IMR-90 (cell line): ENCODE measurements at regions not wholly inside any gene's neighbourhood (a gene's known extent, or its start where the extent isn't known, plus 50 kb on each side); places are given as distances from the start of the nearest gene placed in this dataset.

Experiments
- ATAC-seq: fragments of 200-7000 bp; cut with Tn5 transposase; 2 replicates; pipeline ENCODE4 v1.9.1; 2020; ENCODE audit warnings: low read depth, mild to moderate bottlenecking, moderate library complexity
- BruUV-seq: library from RNA; stranded (reverse); fragments of 400-500 nt; replicated peaks from 2 replicates; lab custom pipeline; 2021; lab: Mats Ljungman, UMichigan
- CTCF ChIA-PET: fragments of 300-600 bp; formaldehyde crosslinking; extraction: SDS; loops from one replicate; lab custom pipeline; 2021; ENCODE audit warnings: antibody characterized with exemption; lab: Yijun Ruan, JAX
- POLR2A ChIA-PET: fragments of 300-600 bp; sonication (Branson Sonifier 250); formaldehyde crosslinking; loops from one replicate; lab custom pipeline; 2022; ENCODE audit warnings: antibody characterized with exemption; ENCODE audit not compliant: unreplicated experiment; lab: Charles Lee
- DNase-seq: peaks from one replicate; pipeline ENCODE4 v3.0.0; 2013
- H2AFZ ChIP-seq: replicated peaks from 2 replicates; pipeline ENCODE3; 2013; ENCODE audit warnings: low read length, mild to moderate bottlenecking; ENCODE audit not compliant: poor library complexity
- H2AK5ac ChIP-seq: 2 replicates; pipeline ENCODE4 v1.6.1; 2013; ENCODE audit warnings: low read depth, low read length, inconsistent platforms
- H2AK9ac ChIP-seq: replicated peaks from 2 replicates; pipeline ENCODE3; 2013; ENCODE audit warnings: mild to moderate bottlenecking, low read depth, low read length, moderate library complexity; ENCODE audit not compliant: poor library complexity
- H2BK120ac ChIP-seq: 2 replicates; pipeline ENCODE4 v1.6.1; 2013; ENCODE audit warnings: low read depth, low read length, inconsistent platforms
- H2BK15ac ChIP-seq: 3 replicates; pipeline ENCODE4 v1.6.1; 2013; ENCODE audit warnings: low read depth, low read length, inconsistent platforms
- H2BK20ac ChIP-seq: 2 replicates; pipeline ENCODE4 v1.6.1; 2013; ENCODE audit warnings: low read depth, mild to moderate bottlenecking, inconsistent platforms, low read length, moderate library complexity
- H2BK5ac ChIP-seq: 2 replicates; pipeline ENCODE4 v1.6.1; 2013; ENCODE audit warnings: mild to moderate bottlenecking, low read depth, low read length, inconsistent platforms; ENCODE audit not compliant: poor library complexity, severe bottlenecking
- H3K14ac ChIP-seq: replicated peaks from 2 replicates; pipeline ENCODE4 v1.6.1; 2013; ENCODE audit warnings: low read depth, low read length, inconsistent platforms
- H3K18ac ChIP-seq: 2 replicates; pipeline ENCODE4 v1.6.1; 2013; ENCODE audit warnings: low read depth, low read length, control low read depth
- H3K23ac ChIP-seq: 2 replicates; pipeline ENCODE4 v1.6.1; 2013; ENCODE audit warnings: low read depth, low read length, inconsistent platforms
- H3K27ac ChIP-seq: 2 replicates; pipeline ENCODE4 v1.5.1; 2013; ENCODE audit warnings: mild to moderate bottlenecking, control low read depth, low read length; ENCODE audit not compliant: insufficient read depth
- H3K27me3 ChIP-seq: 2 replicates; pipeline ENCODE4 v1.6.1; 2013; ENCODE audit warnings: low read length; ENCODE audit not compliant: control insufficient read depth, insufficient read depth
- H3K36me3 ChIP-seq: 2 replicates; pipeline ENCODE4 v1.6.1; 2013; ENCODE audit warnings: low read length, mixed read lengths; ENCODE audit not compliant: control insufficient read depth, insufficient read depth
- H3K4ac ChIP-seq: 2 replicates; pipeline ENCODE4 v1.6.1; 2013; ENCODE audit warnings: low read depth, low read length, inconsistent platforms
- H3K4me1 ChIP-seq: 2 replicates; pipeline ENCODE4 v1.6.1; 2013; ENCODE audit warnings: low read length, mixed read lengths; ENCODE audit not compliant: control insufficient read depth, insufficient read depth
- H3K4me2 ChIP-seq: 2 replicates; pipeline ENCODE4 v1.6.1; 2013; ENCODE audit warnings: low read depth, mild to moderate bottlenecking, control low read depth, low read length, moderate library complexity
- H3K4me3 ChIP-seq: 2 replicates; pipeline ENCODE4 v1.5.1; 2013; ENCODE audit warnings: low read depth, mild to moderate bottlenecking, control low read depth, low read length, moderate library complexity; ENCODE audit not compliant: insufficient read depth
- H3K56ac ChIP-seq: 2 replicates; pipeline ENCODE4 v1.6.1; 2013; ENCODE audit warnings: low read length, inconsistent platforms; ENCODE audit not compliant: insufficient read depth; ENCODE audit errors: extremely low read depth
- H3K79me1 ChIP-seq, 2 experiments: 2 replicates each; pipeline ENCODE4 v1.6.1; 2013; ENCODE audit warnings: low read length in 2 of 2, inconsistent platforms in 1 of 2, low read depth in 1 of 2
- H3K9ac ChIP-seq: 2 replicates; pipeline ENCODE4 v1.6.1; 2013; ENCODE audit warnings: low read depth, low read length, control low read depth
- H3K9me1 ChIP-seq: 2 replicates; pipeline ENCODE4 v1.6.1; 2013; ENCODE audit warnings: low read length, inconsistent platforms; ENCODE audit not compliant: insufficient read depth
- H3K9me3 ChIP-seq: 2 replicates; pipeline ENCODE4 v1.6.1; 2013; ENCODE audit warnings: low read length; ENCODE audit not compliant: control insufficient read depth, insufficient read depth
- H4K20me1 ChIP-seq: 2 replicates; pipeline ENCODE4 v1.6.1; 2013; ENCODE audit warnings: low read length, inconsistent platforms; ENCODE audit not compliant: insufficient read depth
- H4K5ac ChIP-seq: 2 replicates; pipeline ENCODE4 v1.6.1; 2013; ENCODE audit warnings: mild to moderate bottlenecking, low read depth, low read length, control low read depth
- H4K8ac ChIP-seq, 2 experiments: 2 replicates each; pipeline ENCODE4 v1.6.1; 2013; ENCODE audit warnings: low read depth in 2 of 2, low read length in 2 of 2, control low read depth in 1 of 2, inconsistent platforms in 1 of 2
- H4K91ac ChIP-seq: 2 replicates; pipeline ENCODE4 v1.6.1; 2013; ENCODE audit warnings: low read depth, low read length, inconsistent platforms; ENCODE audit not compliant: insufficient read depth
- CEBPB ChIP-seq: IDR thresholded peaks from 2 replicates; pipeline ENCODE4 v1.6.1; 2012; ENCODE audit warnings: low read depth, low read length, improper control_type of control experiment
- CHD1 ChIP-seq: IDR thresholded peaks from 2 replicates; pipeline ENCODE4 v1.6.1; 2012; ENCODE audit warnings: low read depth, low read length, improper control_type of control experiment
- FOS ChIP-seq: fragments of 150-350 bp; IDR thresholded peaks from 2 replicates; pipeline ENCODE4 v1.6.1; 2016; ENCODE audit warnings: low read depth, low read length
- MAZ ChIP-seq: IDR thresholded peaks from 2 replicates; pipeline ENCODE4 v1.6.1; 2012; ENCODE audit warnings: low read depth, mild to moderate bottlenecking, low read length, improper control_type of control experiment, moderate library complexity, borderline replicate concordance
- POLR2A ChIP-seq: IDR thresholded peaks from 2 replicates; pipeline ENCODE4 v1.6.1; 2012; ENCODE audit warnings: mild to moderate bottlenecking, low read depth, low read length
- RCOR1 ChIP-seq: IDR thresholded peaks from 2 replicates; pipeline ENCODE4 v1.6.1; 2012; ENCODE audit warnings: mild to moderate bottlenecking, low read length, improper control_type of control experiment; ENCODE audit not compliant: insufficient replicate concordance
- RFX5 ChIP-seq: IDR thresholded peaks from 2 replicates; pipeline ENCODE4 v1.8.0; 2012; ENCODE audit warnings: low read depth, mild to moderate bottlenecking, low read length, moderate library complexity
- WGBS, 2 experiments: methylation state at CpG; one replicate each; pipeline versions ENCODE4 v1.1.5 to v1.1.7; 2013; ENCODE audit warnings: missing lambda C conversion rate in 2 of 2; ENCODE audit not compliant: insufficient read length in 1 of 2; ENCODE audit errors: extremely low coverage in 2 of 2; 5-methylcytosine and 5-hydroxymethylcytosine counted together
- dilution Hi-C: fragments of 300-500 bp; cut with HindIII; formaldehyde crosslinking; loops from one replicate; pipeline ENCODE4 v1.14.3; 2018; ENCODE audit warnings: low sequenced_read_pairs; ENCODE audit not compliant: unreplicated experiment
- in situ Hi-C: fragments of 300-500 bp; cut with MboI; formaldehyde crosslinking; loops from 3 replicates; pipeline ENCODE4 v1.14.3; 2019; ENCODE audit warnings: low sequenced_read_pairs, inconsistent platforms, mixed read lengths
- intact Hi-C: fragments of 100-400 bp; cut with micrococcal nuclease; formaldehyde crosslinking; loops from 2 replicates; pipeline ENCODE4 v1.10.0; 2022
- TF ChIP-seq, protein P1 (sequence below): conservative IDR thresholded peaks from 2 replicates; pipeline ENCODE4 v1.5.1; 2012; ENCODE audit warnings: mild to moderate bottlenecking, low read depth, low read length, improper control_type of control experiment

DNA sequence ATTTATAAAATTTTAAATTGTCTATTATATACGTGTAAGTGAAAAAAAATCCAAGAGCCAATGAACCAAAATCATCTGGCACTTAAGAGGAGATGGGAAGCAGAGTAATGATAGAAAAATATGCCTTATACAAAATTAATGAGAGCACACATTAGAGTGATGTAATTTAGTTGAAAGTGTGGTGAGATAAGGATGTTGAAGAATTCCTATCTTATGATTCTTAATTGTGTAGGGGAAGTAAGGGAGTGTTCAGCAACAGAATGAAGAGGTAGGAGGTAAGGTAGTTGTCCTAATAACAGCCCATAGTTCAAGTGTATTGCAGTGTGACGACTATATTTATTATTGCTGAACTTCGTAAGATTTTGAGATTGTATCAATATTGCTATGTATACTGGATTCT, 843.4 kb upstream of the FLRT2 start:
- Histone ChIP-seq H2BK20ac (no peak overlapping the region), H2AFZ (no peak overlapping the region), H3K9me1 (no peaks in the 10 kb centered on the region), H4K8ac (no peak overlapping the region), H3K79me1 (no peaks in the 10 kb centered on the region), H3K18ac (no peak overlapping the region), H3K56ac (no peak overlapping the region), H2BK120ac (no peak overlapping the region), H3K4me3 (no peak overlapping the region), H4K20me1 (no peaks in the 10 kb centered on the region), H3K4me1 (no peaks in the 10 kb centered on the region), H3K9me3 (no peaks in the 10 kb centered on the region), H3K9ac (no peak overlapping the region), H3K4me2 (no peak overlapping the region), H2AK9ac (no peak overlapping the region), H3K4ac (no peak overlapping the region), H3K23ac (no peak overlapping the region), H3K36me3 (no peaks in the 10 kb centered on the region), H3K27ac (no peak overlapping the region), H4K91ac (no peak overlapping the region), H2BK15ac (no peak overlapping the region), H3K14ac (no peak overlapping the region), H2AK5ac (no peak overlapping the region), H3K27me3 (no peaks in the 10 kb centered on the region), H4K5ac (no peak overlapping the region), H2BK5ac (no peak overlapping the region)
- ATAC-seq, result no peak
- POLR2A ChIA-PET, result no interaction called here
- CTCF ChIA-PET, result no interaction called here
- dilution Hi-C loops, result no loop called here
- in situ Hi-C loops, result no loop called here
- no peak for DNase-seq
- no CpG with 5 or more reads among the region's 3 CpGs for WGBS, 2 experiments
- BruUV-seq, result no TSS peak
- intact Hi-C loops, result no loop called here
- TF ChIP-seq RFX5 (no peak), POLR2A (no peak), RCOR1 (no peak), CHD1 (no peak), CEBPB (no peak), MAZ (no peak), FOS (no peak)
- TF ChIP-seq, protein P1, sequence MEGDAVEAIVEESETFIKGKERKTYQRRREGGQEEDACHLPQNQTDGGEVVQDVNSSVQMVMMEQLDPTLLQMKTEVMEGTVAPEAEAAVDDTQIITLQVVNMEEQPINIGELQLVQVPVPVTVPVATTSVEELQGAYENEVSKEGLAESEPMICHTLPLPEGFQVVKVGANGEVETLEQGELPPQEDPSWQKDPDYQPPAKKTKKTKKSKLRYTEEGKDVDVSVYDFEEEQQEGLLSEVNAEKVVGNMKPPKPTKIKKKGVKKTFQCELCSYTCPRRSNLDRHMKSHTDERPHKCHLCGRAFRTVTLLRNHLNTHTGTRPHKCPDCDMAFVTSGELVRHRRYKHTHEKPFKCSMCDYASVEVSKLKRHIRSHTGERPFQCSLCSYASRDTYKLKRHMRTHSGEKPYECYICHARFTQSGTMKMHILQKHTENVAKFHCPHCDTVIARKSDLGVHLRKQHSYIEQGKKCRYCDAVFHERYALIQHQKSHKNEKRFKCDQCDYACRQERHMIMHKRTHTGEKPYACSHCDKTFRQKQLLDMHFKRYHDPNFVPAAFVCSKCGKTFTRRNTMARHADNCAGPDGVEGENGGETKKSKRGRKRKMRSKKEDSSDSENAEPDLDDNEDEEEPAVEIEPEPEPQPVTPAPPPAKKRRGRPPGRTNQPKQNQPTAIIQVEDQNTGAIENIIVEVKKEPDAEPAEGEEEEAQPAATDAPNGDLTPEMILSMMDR, result no peak
